Cardiac septum (tissue), 1 donor: ENCODE measurements at regions not wholly inside any gene's neighbourhood (a gene's known extent, or its start where the extent isn't known, plus 50 kb on each side); places are given as distances from the start of the nearest gene placed in this dataset.
"Not testable (repeated sequence)": the region's sequence is repeated elsewhere in the genome, so short reads cannot be mapped to it uniquely, and the experiment has no call there.

Source experiments
- DNase-seq: peaks from one replicate; pipeline ENCODE4 v3.0.0-alpha.2; 2020; ENCODE audit warnings: low spot score
- intact Hi-C: fragments of 100-400 bp; cut with DNase I; formaldehyde crosslinking; loops from one replicate; pipeline ENCODE4 v1.14.0; 2022
- donor health status: DM: no; HTN: no; CAD: no.

DNA sequence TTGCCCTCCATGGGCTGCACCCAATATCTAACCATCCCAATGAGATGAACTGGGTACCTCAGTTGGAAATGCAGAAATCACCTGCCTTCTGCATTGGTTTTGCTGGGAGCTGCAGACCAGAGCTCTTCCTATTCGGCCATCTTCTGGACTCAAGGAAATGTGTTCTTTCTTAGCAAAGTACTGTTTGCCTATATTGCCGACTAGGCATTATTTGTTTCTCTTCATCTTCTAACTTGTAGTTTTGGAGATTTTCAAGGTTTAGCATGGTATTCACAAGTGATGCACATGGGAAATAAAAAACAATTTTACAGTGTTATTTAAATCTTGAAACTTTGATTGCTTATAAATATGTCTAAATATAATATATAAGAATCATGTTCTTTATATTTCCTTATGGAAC is 377.8 kb upstream of the POU1F1 start:
- intact Hi-C loops = no loop called here
- no peak for DNase-seq

GRCh38 chr3:87653138-87653537 is 376.8 kb upstream of the POU1F1 start:
- DNase-seq, intact Hi-C loops: not testable (repeated sequence)

GRCh38 chr3:87634426-87634825 is 358.0 kb upstream of the POU1F1 start:
- DNase-seq = no peak
- intact Hi-C loops = no loop called here

- no peak for DNase-seq
- intact Hi-C loops = no loop called here
Observed at GRCh38 chr3:87627316-87627715, 350.9 kb upstream of the POU1F1 start.

GRCh38 chr3:87626546-87626945 is 350.2 kb upstream of the POU1F1 start:
- DNase-seq = no peak
- intact Hi-C loops = no loop called here

GRCh38 chr3:87625876-87626275 is 349.5 kb upstream of the POU1F1 start:
- no peak for DNase-seq
- intact Hi-C loops = no loop called here

DNA sequence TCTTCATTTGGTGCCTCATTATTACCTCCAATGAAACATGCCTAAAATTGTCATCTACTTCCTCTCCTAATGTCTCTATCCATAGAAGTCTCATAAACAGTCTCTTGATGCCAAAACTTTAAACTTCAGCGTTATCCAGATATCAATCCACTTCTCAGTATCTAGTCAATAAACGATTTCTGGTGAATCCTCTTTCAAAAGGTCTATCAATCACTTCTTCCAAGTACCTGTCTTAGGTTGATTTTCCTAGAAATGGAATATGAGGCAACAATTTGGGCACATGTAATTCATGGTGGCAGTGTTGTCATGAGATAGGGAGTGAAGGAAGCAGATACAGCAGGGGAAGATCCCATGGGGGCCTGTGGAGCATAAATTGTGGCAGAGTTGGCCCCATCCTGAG is 348.5 kb upstream of the POU1F1 start:
- DNase-seq = no peak
- intact Hi-C loops = no loop called here

GRCh38 chr3:87621667-87622066 is 345.3 kb upstream of the POU1F1 start:
- intact Hi-C loops = no loop called here
- no peak for DNase-seq

- intact Hi-C loops = no loop called here
- DNase-seq = no peak
Observed at GRCh38 chr3:87615506-87615905, 339.1 kb upstream of the POU1F1 start.

GRCh38 chr3:87614998-87615397 is 338.6 kb upstream of the POU1F1 start:
- DNase-seq = no peak
- intact Hi-C loops = no loop called here

DNA sequence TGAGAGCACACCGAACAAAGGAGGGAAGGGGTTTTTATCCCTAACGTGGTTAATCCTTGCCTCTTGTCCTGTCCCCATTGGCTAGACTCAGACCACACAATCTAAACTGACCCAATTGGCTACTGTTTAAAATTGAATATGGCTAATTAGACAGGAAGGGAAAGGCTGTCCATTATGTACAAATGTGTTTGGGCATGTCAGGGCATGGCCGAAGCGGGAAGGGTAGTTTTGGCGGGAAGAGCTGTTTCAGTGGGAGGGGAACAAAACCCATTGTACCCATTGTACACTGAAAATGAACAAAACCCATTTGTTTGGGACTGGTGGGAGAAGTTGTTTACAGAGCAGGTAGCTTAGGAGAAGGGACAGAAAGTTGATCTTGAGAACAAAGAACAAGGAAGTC is 330.9 kb upstream of the POU1F1 start:
- DNase-seq = no peak
- intact Hi-C loops = no loop called here

GRCh38 chr3:87595798-87596197 is 319.4 kb upstream of the POU1F1 start:
- DNase-seq = no peak

GRCh38 chr3:87581240-87581639 is 304.9 kb upstream of the POU1F1 start:
- intact Hi-C loops = no loop called here
- no peak for DNase-seq

More at GRCh38 chr3:87595798-87596197, 319.4 kb upstream of the POU1F1 start:
- intact Hi-C loops = no loop called here

DNA sequence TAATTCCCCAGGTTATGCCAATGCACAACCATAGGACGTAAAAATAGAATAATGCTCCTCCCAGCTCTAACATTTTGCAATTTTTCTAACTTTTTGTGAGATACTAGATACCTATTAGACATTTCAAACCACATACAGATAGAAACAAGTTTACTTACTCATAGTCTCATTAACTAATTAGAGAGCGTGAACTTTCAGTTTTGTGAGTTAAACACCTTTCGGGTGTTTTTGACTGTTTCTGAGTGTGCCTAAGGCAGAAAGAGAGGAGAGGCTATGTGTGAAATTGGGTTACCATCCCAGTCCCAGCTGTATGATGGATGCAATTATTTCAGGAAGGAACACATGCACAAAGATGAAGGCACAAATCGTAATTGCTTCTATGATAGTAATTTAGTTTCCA is 300.4 kb upstream of the POU1F1 start:
- intact Hi-C loops = no loop called here
- DNase-seq = no peak

GRCh38 chr3:87575550-87575949 is 299.2 kb upstream of the POU1F1 start:
- no peak for DNase-seq
- intact Hi-C loops = no loop called here

GRCh38 chr3:87568331-87568730 is 291.9 kb upstream of the POU1F1 start:
- no peak for DNase-seq
- intact Hi-C loops = no loop called here

DNA sequence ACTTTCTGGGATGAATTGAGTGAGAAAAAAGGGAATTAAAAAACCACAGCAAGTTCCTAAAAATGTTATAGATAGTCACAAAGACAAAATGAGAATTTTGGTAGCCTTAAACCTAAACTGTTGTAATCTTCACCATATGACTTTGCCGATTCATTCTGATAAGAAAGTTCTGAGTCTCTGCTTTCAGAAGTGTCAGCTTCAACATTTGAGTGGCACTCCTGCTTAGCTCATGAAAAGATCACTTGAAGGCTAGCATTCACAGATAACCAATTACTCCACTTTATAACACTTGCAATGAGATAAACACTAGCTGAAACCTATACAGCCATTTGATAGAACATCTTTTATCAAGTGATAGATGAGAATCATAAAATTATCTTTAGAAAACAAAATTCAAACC is 288.1 kb upstream of the POU1F1 start:
- intact Hi-C loops = no loop called here
- DNase-seq = no peak

DNA sequence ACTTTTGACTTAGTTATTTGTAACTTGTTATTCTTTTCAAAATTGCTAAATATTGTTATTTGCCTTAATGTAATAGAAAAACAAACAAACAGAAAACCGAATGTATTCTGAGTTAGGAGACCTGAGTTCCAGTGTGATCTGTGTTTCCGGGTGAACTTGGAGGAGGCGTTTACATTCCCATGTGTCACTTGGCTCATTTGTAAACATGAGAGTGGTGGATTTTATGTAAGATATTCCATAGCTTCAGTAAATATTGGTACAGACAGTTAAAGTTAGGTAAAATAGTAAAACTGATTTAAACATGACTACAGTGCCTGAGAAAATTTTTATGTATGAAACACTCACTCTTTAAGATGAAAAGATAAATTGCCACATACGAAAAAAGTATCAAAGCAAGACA is 287.3 kb upstream of the POU1F1 start:
- intact Hi-C loops = no loop called here

GRCh38 chr3:87558492-87558891 is 282.1 kb upstream of the POU1F1 start:
- DNase-seq = no peak
- intact Hi-C loops = no loop called here

More for the DNA sequence above, 287.3 kb upstream of the POU1F1 start:
- DNase-seq = no peak

DNA sequence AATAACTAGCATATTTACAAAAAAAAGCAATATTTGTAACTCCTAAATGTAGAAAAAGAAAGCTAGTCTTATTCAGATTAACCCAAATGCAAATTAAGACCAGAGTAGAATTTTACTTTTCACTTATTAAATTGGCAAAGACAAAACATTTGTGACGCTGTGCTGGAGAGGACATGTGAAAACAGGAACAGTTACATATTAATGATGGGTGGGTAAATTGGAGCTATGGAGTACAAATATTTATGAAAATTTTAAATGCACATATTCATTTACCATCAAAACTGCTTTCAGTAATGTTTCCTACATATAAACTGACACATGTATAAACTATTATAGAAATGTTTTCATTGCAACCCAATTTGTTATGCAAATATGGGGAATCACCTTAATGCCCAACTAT is 278.9 kb upstream of the POU1F1 start:
- DNase-seq = no peak
- intact Hi-C loops = no loop called here

DNA sequence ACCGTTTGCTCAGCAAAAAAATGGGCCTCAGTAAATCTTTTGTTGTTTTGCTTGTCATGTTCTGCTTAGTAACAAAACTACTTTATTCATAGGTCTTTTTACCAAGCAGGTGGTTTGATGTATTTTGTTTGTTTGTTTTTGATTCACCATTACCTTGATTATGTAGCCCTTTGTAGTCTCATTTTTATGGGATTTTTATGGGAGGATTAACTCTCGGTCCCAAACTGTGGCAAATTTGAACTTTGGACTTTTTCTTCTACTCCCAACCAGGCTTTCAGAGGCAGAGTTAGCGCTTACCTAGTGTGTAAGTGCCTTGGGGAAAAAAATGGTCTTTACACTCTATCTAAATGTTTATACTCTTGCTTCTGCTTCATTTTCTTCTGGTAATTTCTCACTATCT is 276.7 kb upstream of the POU1F1 start:
- DNase-seq = no peak
- intact Hi-C loops = no loop called here

- DNase-seq = no peak
- intact Hi-C loops = no loop called here
Observed at GRCh38 chr3:87550892-87551291, 274.5 kb upstream of the POU1F1 start.

DNA sequence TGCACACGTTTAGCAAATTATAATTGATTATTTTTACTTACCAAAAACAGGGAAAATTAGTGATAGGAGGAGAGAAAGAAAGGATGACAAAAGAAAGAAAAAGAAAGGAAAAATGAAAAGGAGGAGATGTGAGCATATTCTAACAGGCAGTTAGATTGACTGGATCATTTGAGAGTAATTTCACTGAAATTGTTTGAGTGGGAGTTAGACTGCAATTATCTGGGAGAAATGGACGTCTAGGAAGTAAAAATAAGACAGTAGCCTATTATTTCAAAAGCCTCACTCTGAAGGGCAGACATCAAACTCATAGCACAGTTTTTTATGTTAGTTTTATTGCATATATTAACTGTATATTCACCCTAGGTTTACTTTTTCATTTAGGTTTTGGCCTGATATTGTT is 272.8 kb upstream of the POU1F1 start:
- intact Hi-C loops = no loop called here
- DNase-seq = no peak
